ENCODE measurements at regions not wholly inside any gene's neighbourhood (a gene's known extent, or its start where the extent isn't known, plus 50 kb on each side); places are given as distances from the start of the nearest gene placed in this dataset.
"Not testable (repeated sequence)": the region's sequence is repeated elsewhere in the genome, so short reads cannot be mapped to it uniquely, and the experiment has no call there.

- peak; percentile 33 for DNase-seq (ENCODE audit: low spot score)
Measured at GRCh38 chr13:50645092-50645491, 198.4 kb downstream of the DLEU7 start.

GRCh38 chr13:50646070-50646469, 197.4 kb downstream of the DLEU7 start:
- DNase-seq (ENCODE audit: low spot score), result peak; percentile 23

GRCh38 chr13:50649211-50649610, 194.3 kb downstream of the DLEU7 start:
- DNase-seq (ENCODE audit: low spot score), result no peak

- DNase-seq (ENCODE audit: low spot score), result peak; percentile 22
Measured at GRCh38 chr13:50650592-50651504, 192.6 kb downstream of the DLEU7 start.

- no peak for DNase-seq (ENCODE audit: low spot score)
Measured at GRCh38 chr13:50651922-50652321, 191.6 kb downstream of the DLEU7 start.

- no peak for DNase-seq (ENCODE audit: low spot score)
Measured at GRCh38 chr13:50654331-50654730, 189.2 kb downstream of the DLEU7 start.

GRCh38 chr13:50661881-50662280, 181.6 kb downstream of the DLEU7 start:
- DNase-seq (ENCODE audit: low spot score), result not testable (repeated sequence)

- DNase-seq (ENCODE audit: low spot score), result no peak
Measured at GRCh38 chr13:50664951-50665350, 178.5 kb downstream of the DLEU7 start.

- no peak for DNase-seq (ENCODE audit: low spot score)
Measured at GRCh38 chr13:50668049-50668448, 175.4 kb downstream of the DLEU7 start.

GRCh38 chr13:50668691-50669271, 174.7 kb downstream of the DLEU7 start:
- no peak for DNase-seq (ENCODE audit: low spot score)

GRCh38 chr13:50670272-50670671, 173.2 kb downstream of the DLEU7 start:
- DNase-seq (ENCODE audit: low spot score), result no peak

- DNase-seq (ENCODE audit: low spot score), result no peak
Measured at GRCh38 chr13:50670847-50671496, 172.5 kb downstream of the DLEU7 start.

GRCh38 chr13:50671497-50671850, 172.0 kb downstream of the DLEU7 start:
- DNase-seq (ENCODE audit: low spot score), result no peak

- DNase-seq (ENCODE audit: low spot score), result peak; percentile 16
Measured at GRCh38 chr13:50672025-50672424, 171.5 kb downstream of the DLEU7 start.

- DNase-seq (ENCODE audit: low spot score), result no peak
Measured at GRCh38 chr13:50675651-50676050, 167.8 kb downstream of the DLEU7 start.

GRCh38 chr13:50676602-50677001, 166.9 kb downstream of the DLEU7 start:
- peak; percentile 84 for DNase-seq (ENCODE audit: low spot score)

- DNase-seq (ENCODE audit: low spot score), result no peak
Measured at GRCh38 chr13:50677258-50677657, 166.2 kb downstream of the DLEU7 start.

GRCh38 chr13:50677687-50678463, 165.6 kb downstream of the DLEU7 start:
- peak; percentile 56 for DNase-seq (ENCODE audit: low spot score)

GRCh38 chr13:50678464-50679162, 164.9 kb downstream of the DLEU7 start:
- peak; percentile 86 for DNase-seq (ENCODE audit: low spot score)

GRCh38 chr13:50679321-50679720, 164.2 kb downstream of the DLEU7 start:
- peak; percentile 20 for DNase-seq (ENCODE audit: low spot score)

- no peak for DNase-seq (ENCODE audit: low spot score)
Measured at GRCh38 chr13:50682002-50682401, 161.5 kb downstream of the DLEU7 start.

- no peak for DNase-seq (ENCODE audit: low spot score)
Measured at GRCh38 chr13:50682966-50683365, 160.5 kb downstream of the DLEU7 start.

Data from kidney tubule cell (primary cell).